HAP-1 (cell line): ENCODE measurements at regions not wholly inside any gene's neighbourhood (a gene's known extent, or its start where the extent isn't known, plus 50 kb on each side); places are given as distances from the start of the nearest gene placed in this dataset.

ENCODE experiments used
- DNase-seq, 2 experiments: peaks; one replicate each; pipeline ENCODE4 v3.0.0-alpha.2; 2016 to 2020; ENCODE audit warnings: low spot score in 2 of 2
- H3K27me3 ChIP-seq: fragments of 250-450 bp; sonication (Bioruptor Pico); 2 replicates; pipeline ENCODE4 v1.5.1; 2020; ENCODE audit warnings: low read depth, mild to moderate bottlenecking, moderate library complexity
- H3K36me3 ChIP-seq: fragments of 250-450 bp; sonication (Bioruptor Pico); replicated peaks from 2 replicates; pipeline ENCODE4 v1.5.1; 2020; ENCODE audit warnings: mild to moderate bottlenecking
- H3K4me1 ChIP-seq: fragments of 250-450 bp; sonication (Bioruptor Pico); 2 replicates; pipeline ENCODE4 v1.5.1; 2020; ENCODE audit warnings: mild to moderate bottlenecking
- H3K4me3 ChIP-seq: fragments of 250-450 bp; sonication (Bioruptor Pico); 2 replicates; pipeline ENCODE4 v1.5.1; 2020; ENCODE audit warnings: mild to moderate bottlenecking, moderate library complexity
- H3K9me3 ChIP-seq: fragments of 250-450 bp; sonication (Bioruptor Pico); 2 replicates; pipeline ENCODE4 v1.5.1; 2020; ENCODE audit warnings: mild to moderate bottlenecking, moderate library complexity
- in situ Hi-C: fragments of 300-500 bp; cut with MboI; formaldehyde crosslinking; loops from 3 replicates; pipeline ENCODE4 v1.14.3; 2020; ENCODE audit warnings: low sequenced_read_pairs, inconsistent platforms, mixed read lengths

GRCh38 chr12:94736820-94737219 lies 86.5 kb upstream of the TMCC3 start:
- H3K4me1 ChIP-seq, result no peaks in the 10 kb centered on the region
- no peaks in the 10 kb centered on the region for H3K9me3 ChIP-seq
- no peak for DNase-seq
- no peaks in the 10 kb centered on the region for H3K36me3 ChIP-seq
- H3K4me3 ChIP-seq, result no peak overlapping the region
- in situ Hi-C loops, result no loop called here
- H3K27me3 ChIP-seq, result no peaks in the 10 kb centered on the region

DNA sequence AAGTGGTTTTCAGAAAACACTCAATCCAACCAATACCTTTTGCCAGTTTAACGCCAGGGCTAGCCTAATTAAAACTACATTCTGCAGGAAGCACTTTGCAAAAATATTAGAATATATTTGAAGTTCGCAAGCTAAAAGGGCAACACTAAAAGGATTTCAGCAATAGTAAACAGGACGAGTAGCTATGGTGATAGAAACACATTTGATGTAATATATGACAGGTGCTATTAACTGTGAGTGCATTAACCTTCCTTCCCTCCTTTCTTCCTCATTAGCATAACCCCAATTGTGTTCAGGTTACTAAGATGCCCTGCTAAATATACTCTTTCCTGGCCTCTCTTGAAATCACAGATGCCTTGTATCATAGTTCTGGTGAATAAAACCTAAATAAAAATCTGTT lies 85.6 kb upstream of the TMCC3 start:
- in situ Hi-C loops, result no loop called here
- no peak for DNase-seq
- Histone ChIP-seq H3K4me1 (peaks cover 2% of the 10 kb centered on the region), H3K9me3 (no peaks in the 10 kb centered on the region), H3K4me3 (no peak overlapping the region), H3K27me3 (no peaks in the 10 kb centered on the region), H3K36me3 (no peaks in the 10 kb centered on the region)

- H3K36me3 ChIP-seq, result no peaks in the 10 kb centered on the region
- in situ Hi-C loops, result no loop called here
- no peaks in the 10 kb centered on the region for H3K9me3 ChIP-seq
- no peak for DNase-seq
- H3K27me3 ChIP-seq, result no peaks in the 10 kb centered on the region
- H3K4me3 ChIP-seq, result no peak overlapping the region
- peaks cover 9% of the 10 kb centered on the region for H3K4me1 ChIP-seq
These were observed 83.4 kb upstream of the TMCC3 start for GRCh38 chr12:94733727-94734126.

DNA sequence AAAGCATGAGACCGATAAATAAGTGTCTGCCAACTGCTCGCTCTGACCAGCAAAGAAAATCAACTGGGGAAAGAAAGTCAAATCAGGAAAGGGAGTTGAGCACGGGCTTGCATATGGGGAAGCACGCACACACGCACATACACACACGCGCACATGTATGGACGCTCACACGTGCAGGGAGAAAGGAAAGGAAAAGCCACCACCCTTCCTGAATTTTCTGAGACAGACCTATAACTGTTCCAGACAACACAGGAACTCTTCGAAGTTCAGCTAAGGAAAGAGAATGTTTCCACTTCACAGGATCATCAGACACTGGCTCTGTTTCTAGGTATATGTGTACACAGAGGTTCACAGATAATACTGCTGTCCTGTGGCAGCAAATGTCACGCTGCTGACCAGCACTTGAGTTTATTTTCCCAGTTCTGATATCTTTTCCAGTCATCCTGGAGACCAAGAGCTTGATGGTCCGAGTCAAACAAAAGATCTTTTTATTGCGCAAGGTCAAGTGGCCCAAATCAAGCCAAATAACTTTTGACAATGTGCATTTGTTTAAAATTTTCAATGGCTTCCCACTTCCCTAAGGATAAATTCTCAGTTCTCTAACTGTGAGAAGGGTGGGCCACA lies 82.1 kb upstream of the TMCC3 start:
- Histone ChIP-seq H3K4me3 (no peak overlapping the region), H3K36me3 (no peaks in the 10 kb centered on the region), H3K9me3 (no peaks in the 10 kb centered on the region), H3K4me1 (peaks cover 9% of the 10 kb centered on the region), H3K27me3 (no peaks in the 10 kb centered on the region)
- no peak for DNase-seq
- in situ Hi-C loops, result no loop called here

- Histone ChIP-seq H3K4me1 (peaks cover 9% of the 10 kb centered on the region), H3K4me3 (no peak overlapping the region), H3K27me3 (no peaks in the 10 kb centered on the region), H3K9me3 (no peaks in the 10 kb centered on the region), H3K36me3 (no peaks in the 10 kb centered on the region)
- DNase-seq, result no peak
- in situ Hi-C loops, result no loop called here
These were observed 81.5 kb upstream of the TMCC3 start for GRCh38 chr12:94731733-94732360.

DNA sequence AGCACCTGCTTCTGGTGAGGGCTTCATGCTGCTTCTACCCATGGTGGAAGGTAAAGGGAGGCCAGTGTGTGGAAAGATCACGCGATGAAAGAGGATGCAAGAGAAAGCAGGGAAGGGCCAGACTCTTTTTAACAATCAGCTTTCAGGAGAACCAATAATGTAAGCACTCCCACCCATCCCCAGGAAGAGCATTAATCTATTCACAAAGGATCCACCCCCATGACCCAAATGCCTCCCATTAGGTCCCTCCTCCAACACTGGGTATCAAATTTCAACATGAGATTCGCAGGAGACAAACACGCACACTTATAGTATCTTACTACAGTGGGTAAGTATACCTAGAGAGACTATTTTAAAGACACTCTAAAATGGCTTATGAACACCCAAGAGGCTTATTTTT lies 80.5 kb upstream of the TMCC3 start:
- H3K36me3 ChIP-seq, result no peaks in the 10 kb centered on the region
- DNase-seq, result peak; percentile 65 to 72
- H3K4me3 ChIP-seq, result no peak overlapping the region
- H3K9me3 ChIP-seq, result no peaks in the 10 kb centered on the region
- H3K4me1 ChIP-seq, result peaks cover 17% of the 10 kb centered on the region
- in situ Hi-C loops, result no loop called here
- H3K27me3 ChIP-seq, result no peaks in the 10 kb centered on the region

DNA sequence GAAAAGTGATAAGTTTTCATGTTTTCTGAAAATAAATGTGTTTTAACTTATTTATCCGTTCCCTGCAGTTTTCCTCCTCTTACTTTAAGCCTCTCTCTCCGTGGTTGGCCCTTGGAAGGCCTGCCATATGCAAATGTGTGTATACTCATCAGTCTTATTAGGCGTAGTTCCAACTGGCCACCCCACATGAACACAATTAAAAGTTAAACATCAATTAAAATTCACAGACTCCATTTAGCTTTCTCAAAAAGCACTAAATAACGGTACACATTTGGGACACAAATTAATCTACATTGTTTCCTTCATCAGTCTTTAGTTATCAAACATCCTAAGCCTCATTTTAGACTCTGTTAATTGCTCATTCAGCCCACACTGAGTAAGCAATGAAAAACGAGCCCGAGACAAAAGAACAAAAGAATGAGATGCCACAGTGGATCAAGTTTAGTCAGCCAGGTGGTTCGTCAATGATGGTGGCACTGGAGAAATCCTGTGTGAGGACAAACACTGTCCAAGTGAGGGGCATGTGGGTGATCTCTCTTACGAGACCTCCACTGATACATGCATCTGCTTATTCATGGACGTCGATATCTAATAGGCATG lies 76.0 kb upstream of the TMCC3 start:
- no peaks in the 10 kb centered on the region for H3K27me3 ChIP-seq
- DNase-seq, result no peak
- in situ Hi-C loops, result no loop called here

DNA sequence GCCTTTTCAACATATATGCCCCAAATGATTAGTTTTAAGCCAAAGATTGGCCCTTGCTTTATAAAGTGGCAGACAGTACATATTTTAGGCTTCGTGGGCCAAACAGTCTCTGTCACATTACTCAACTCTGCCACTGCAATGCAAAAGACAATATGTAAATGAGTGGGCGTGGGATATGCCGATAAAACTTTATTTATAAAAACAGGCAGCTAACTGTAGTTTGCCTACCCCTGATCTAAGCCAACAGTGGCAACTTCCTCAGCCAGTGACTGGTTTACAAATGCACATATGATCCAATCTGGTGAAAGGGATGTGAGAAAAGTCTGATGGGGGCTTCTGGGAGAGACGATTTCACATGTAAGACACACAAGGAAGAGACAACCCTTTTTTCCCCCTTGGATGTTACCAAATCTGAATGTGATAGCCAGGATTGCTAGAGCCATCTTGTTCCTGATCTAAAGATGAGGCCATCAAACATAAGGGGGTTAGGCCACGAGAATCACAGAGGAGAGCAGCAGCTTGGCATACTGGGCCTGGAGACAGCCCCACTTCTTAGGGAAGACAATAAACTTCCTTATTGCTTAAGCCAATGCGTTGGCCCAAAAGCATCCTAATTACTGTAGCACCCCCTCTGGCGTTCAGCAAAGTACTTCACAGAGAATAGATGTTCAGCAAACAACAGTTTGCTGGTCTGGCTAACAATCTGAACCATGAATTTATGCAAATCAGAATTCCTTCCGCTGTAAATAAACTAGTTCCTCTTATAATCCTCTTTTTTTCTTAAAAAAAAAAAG lies 75.2 kb upstream of the TMCC3 start:
- H3K4me3 ChIP-seq, result no peak overlapping the region
- DNase-seq, result peak; percentile 58 to 63
- H3K9me3 ChIP-seq, result no peaks in the 10 kb centered on the region
- in situ Hi-C loops, result no loop called here
- peaks cover 19% of the 10 kb centered on the region for H3K4me1 ChIP-seq
- H3K27me3 ChIP-seq, result no peaks in the 10 kb centered on the region
- no peaks in the 10 kb centered on the region for H3K36me3 ChIP-seq

More for the DNA sequence above, 76.0 kb upstream of the TMCC3 start:
- Histone ChIP-seq H3K4me1 (peaks cover 26% of the 10 kb centered on the region), H3K36me3 (no peaks in the 10 kb centered on the region), H3K4me3 (no peak overlapping the region), H3K9me3 (no peaks in the 10 kb centered on the region)

DNA sequence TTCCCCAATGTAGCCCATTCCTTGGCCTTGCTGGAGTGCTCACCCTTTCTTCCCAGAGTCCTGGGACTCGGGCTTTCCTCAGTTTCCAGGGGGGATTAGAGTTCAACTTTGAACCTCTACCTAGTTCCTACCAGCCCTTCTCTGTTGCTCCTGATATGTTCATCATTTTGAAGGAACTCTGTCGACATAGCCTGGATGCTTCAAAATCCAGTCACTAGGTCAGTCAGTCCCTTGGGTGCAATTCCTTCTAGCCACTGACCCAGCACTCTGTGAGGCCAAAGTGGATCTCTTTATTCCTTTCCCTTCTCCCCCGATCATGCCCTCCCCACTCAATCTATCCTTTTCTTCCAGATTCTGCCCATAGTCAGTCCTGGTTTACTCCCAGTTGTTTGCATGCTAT lies 72.3 kb upstream of the TMCC3 start:
- peaks cover 17% of the 10 kb centered on the region for H3K4me1 ChIP-seq
- H3K4me3 ChIP-seq, result no peak overlapping the region
- in situ Hi-C loops, result no loop called here
- no peaks in the 10 kb centered on the region for H3K27me3 ChIP-seq
- no peaks in the 10 kb centered on the region for H3K36me3 ChIP-seq
- no peak for DNase-seq
- no peaks in the 10 kb centered on the region for H3K9me3 ChIP-seq

DNA sequence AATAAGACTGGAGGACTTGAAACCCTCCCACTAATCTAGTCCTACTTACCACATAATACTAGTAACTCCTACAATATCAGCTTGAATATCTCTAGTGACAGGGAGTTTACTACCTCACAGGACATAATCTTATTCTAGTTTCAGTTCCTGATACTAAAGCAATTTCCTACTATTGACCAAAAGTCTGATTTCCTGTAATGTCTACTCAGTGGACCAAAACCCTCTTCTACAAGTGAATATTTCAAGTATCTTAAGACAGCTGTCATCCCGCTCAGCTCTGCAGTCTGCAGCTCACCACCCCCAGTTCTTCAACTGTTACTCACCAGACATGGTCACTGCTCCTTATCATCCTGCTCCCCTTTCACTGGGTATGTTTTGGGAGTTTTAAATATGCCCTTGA lies 70.8 kb upstream of the TMCC3 start:
- no peaks in the 10 kb centered on the region for H3K27me3 ChIP-seq
- H3K4me1 ChIP-seq, result peaks cover 12% of the 10 kb centered on the region
- in situ Hi-C loops, result no loop called here
- no peaks in the 10 kb centered on the region for H3K9me3 ChIP-seq
- H3K4me3 ChIP-seq, result no peak overlapping the region
- H3K36me3 ChIP-seq, result no peaks in the 10 kb centered on the region
- DNase-seq, result no peak

DNA sequence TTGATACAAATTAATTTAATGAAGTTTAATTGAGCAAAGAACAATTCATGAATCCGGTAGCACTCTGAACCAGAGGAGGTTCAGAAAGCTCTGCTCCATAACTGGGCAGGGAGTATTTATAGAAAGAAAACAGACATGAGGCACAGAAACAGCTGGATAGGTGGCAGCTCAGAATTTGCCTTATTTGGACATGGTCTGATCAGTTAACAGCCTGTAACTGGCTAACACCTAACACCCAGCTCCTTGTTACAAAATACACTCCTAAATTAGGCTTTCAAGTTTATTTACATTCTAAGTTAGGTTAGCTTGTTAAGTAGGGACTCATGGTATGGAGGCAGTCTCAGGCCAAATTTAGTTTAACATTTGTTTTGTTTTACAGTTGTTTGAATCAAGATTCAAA lies 67.8 kb upstream of the TMCC3 start:
- Histone ChIP-seq H3K9me3 (no peaks in the 10 kb centered on the region), H3K4me1 (no peaks in the 10 kb centered on the region; the same call in 1 of the 2 replicates), H3K36me3 (no peaks in the 10 kb centered on the region), H3K4me3 (no peak overlapping the region), H3K27me3 (no peaks in the 10 kb centered on the region)
- DNase-seq, result no peak
- in situ Hi-C loops, result no loop called here

DNA sequence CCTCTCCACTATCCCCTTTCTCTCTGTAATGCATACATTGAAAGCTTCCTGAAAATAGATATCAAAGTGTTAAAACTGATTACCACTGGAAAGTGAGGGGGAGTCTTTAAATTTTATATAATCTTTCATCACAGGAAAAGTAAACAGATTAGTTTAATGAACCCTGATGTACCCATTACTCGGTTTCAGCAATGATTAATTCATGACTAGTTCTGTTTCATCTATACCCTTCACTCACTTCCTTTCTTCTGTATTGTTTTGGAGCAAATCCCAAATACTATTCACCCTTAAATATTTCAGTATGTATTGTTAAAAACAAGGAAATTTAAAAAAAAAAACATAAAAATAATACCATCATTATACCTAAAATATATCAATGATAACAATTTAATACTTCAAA lies 67.3 kb upstream of the TMCC3 start:
- no peaks in the 10 kb centered on the region for H3K9me3 ChIP-seq
- no peak overlapping the region for H3K4me3 ChIP-seq
- H3K36me3 ChIP-seq, result no peaks in the 10 kb centered on the region
- DNase-seq, result no peak
- no peaks in the 10 kb centered on the region; the same call in 1 of the 2 replicates for H3K4me1 ChIP-seq
- H3K27me3 ChIP-seq, result no peaks in the 10 kb centered on the region
- in situ Hi-C loops, result no loop called here

DNA sequence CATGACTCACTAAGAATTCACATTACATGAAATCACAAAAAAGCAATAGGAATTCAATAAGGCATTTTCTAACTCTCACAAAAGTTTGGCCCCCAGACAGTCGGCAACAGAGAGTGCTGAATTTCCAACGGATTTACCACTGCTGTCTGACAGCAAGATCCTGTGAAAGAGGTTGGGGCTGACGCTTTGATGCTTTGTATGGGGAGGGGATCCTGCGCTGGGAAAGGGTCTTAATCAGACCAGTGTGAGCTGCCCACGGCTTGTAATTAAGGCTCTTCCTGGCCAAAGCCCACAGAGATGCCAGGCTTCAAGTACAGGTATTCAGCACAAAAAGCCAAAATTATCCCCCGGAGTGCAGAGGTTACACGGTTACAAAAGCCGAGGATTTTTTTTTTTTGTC lies 66.8 kb upstream of the TMCC3 start:
- Histone ChIP-seq H3K9me3 (no peaks in the 10 kb centered on the region), H3K36me3 (no peaks in the 10 kb centered on the region), H3K27me3 (no peaks in the 10 kb centered on the region), H3K4me1 (no peaks in the 10 kb centered on the region; the same call in 1 of the 2 replicates), H3K4me3 (no peak overlapping the region)
- DNase-seq, result no peak
- in situ Hi-C loops, result no loop called here

GRCh38 chr12:94716339-94716738 lies 66.0 kb upstream of the TMCC3 start:
- H3K4me1 ChIP-seq, result no peaks in the 10 kb centered on the region; the same call in 1 of the 2 replicates
- in situ Hi-C loops, result no loop called here
- no peaks in the 10 kb centered on the region for H3K9me3 ChIP-seq
- no peaks in the 10 kb centered on the region for H3K36me3 ChIP-seq
- no peak for DNase-seq
- no peak overlapping the region for H3K4me3 ChIP-seq
- H3K27me3 ChIP-seq, result no peaks in the 10 kb centered on the region
